H1 (cell line): ENCODE measurements at regions not wholly inside any gene's neighbourhood (a gene's known extent, or its start where the extent isn't known, plus 50 kb on each side); places are given as distances from the start of the nearest gene placed in this dataset.

ENCODE experiments used
- HDAC2 ChIP-seq, 2 experiments: fragments of 300-600 bp in 1 of 2; sonication (generic) in 1 of 2; IDR thresholded peaks; 2 replicates each; pipeline ENCODE4 v1.6.1; 2011 to 2012; ENCODE audit warnings: low read depth in 2 of 2, low read length in 2 of 2, mild to moderate bottlenecking in 2 of 2, moderate library complexity in 2 of 2, borderline replicate concordance in 1 of 2, inconsistent platforms in 1 of 2
- MAFK ChIP-seq: IDR thresholded peaks from 2 replicates; pipeline ENCODE4 v1.6.1; 2012; ENCODE audit warnings: low read depth, mild to moderate bottlenecking, improper control_type of control experiment, low read length
- NRF1 ChIP-seq: IDR thresholded peaks from 2 replicates; pipeline ENCODE4 v1.6.1; 2011; ENCODE audit warnings: mild to moderate bottlenecking, low read depth, low read length, improper control_type of control experiment

- no peak for TF ChIP-seq MAFK
- TF ChIP-seq NRF1, result no peak
- no peak for TF ChIP-seq HDAC2 (IDR thresholded peaks at IDR 0.05; ENCODE audit: borderline replicate concordance in 1 of 2, low read depth in 2 of 2, low read length in 2 of 2)
Observed at GRCh38 chrX:110944751-110945675, 149.4 kb upstream of the CHRDL1 start (continued).
